ENCODE measurements at regions not wholly inside any gene's neighbourhood (a gene's known extent, or its start where the extent isn't known, plus 50 kb on each side); places are given as distances from the start of the nearest gene placed in this dataset.

GRCh38 chr6:15800841-15801617 lies 138.2 kb upstream of the DTNBP1 start:
- Histone ChIP-seq H3K4me3 (ENCODE audit: low read depth in 1 of 2, low read length in 2 of 2) (no peak overlapping the region), H3K27ac (ENCODE audit: low read length) (no peak overlapping the region), H3K27me3 (ENCODE audit: low read depth, low read length) (no peaks in the 10 kb centered on the region), H3K36me3 (ENCODE audit: control insufficient read depth in 1 of 2, insufficient read depth in 2 of 2, low read length in 2 of 2) (no peaks in the 10 kb centered on the region), H3K4me1 (ENCODE audit: control insufficient read depth in 1 of 2, insufficient read depth in 2 of 2, low read length in 2 of 2) (no peaks in the 10 kb centered on the region), H3K9me3 (ENCODE audit: control insufficient read depth in 1 of 2, low read length in 2 of 2) (peaks cover 0 to 6% of the 10 kb centered on the region in 2 donors)

- Histone ChIP-seq H3K4me1 (ENCODE audit: control insufficient read depth in 1 of 2, insufficient read depth in 2 of 2, low read length in 2 of 2) (no peaks in the 10 kb centered on the region), H3K27ac (ENCODE audit: low read length) (no peak overlapping the region), H3K4me3 (ENCODE audit: low read depth in 1 of 2, low read length in 2 of 2) (no peak overlapping the region), H3K27me3 (ENCODE audit: low read depth, low read length) (no peaks in the 10 kb centered on the region), H3K36me3 (ENCODE audit: control insufficient read depth in 1 of 2, insufficient read depth in 2 of 2, low read length in 2 of 2) (no peaks in the 10 kb centered on the region), H3K9me3 (ENCODE audit: control insufficient read depth in 1 of 2, low read length in 2 of 2) (peaks cover 0 to 6% of the 10 kb centered on the region in 2 donors)
These were observed 135.9 kb upstream of the DTNBP1 start for GRCh38 chr6:15798533-15799255.

DNA sequence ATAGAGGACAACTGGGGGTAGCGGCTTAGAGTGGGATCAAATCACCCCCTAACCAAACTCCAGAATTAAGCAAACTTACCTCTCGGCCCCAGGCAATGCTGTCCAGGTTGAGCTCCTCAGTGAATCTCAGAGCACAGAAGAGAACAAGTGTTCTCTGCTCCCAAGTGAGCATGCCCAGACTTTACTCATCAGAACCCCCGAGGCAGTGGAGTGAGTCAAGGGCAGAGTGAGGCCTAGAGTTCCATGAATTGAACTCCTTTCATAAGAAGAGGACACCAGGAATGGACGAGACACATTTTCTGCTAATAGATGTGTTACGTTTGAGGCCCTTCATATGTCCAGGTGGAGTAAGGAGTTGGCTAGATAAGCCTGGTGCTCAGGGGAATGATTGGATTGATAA lies 134.0 kb upstream of the DTNBP1 start:
- Histone ChIP-seq H3K27ac (ENCODE audit: low read length) (no peak overlapping the region), H3K9me3 (ENCODE audit: control insufficient read depth in 1 of 2, low read length in 2 of 2) (peaks cover 0 to 6% of the 10 kb centered on the region in 2 donors), H3K4me3 (ENCODE audit: low read depth in 1 of 2, low read length in 2 of 2) (no peak overlapping the region), H3K4me1 (ENCODE audit: control insufficient read depth in 1 of 2, insufficient read depth in 2 of 2, low read length in 2 of 2) (no peaks in the 10 kb centered on the region), H3K27me3 (ENCODE audit: low read depth, low read length) (no peaks in the 10 kb centered on the region), H3K36me3 (ENCODE audit: control insufficient read depth in 1 of 2, insufficient read depth in 2 of 2, low read length in 2 of 2) (no peaks in the 10 kb centered on the region)

GRCh38 chr6:15796130-15796771 lies 133.4 kb upstream of the DTNBP1 start:
- Histone ChIP-seq H3K4me3 (ENCODE audit: low read depth in 1 of 2, low read length in 2 of 2) (no peak overlapping the region), H3K9me3 (ENCODE audit: control insufficient read depth in 1 of 2, low read length in 2 of 2) (peaks cover 0 to 6% of the 10 kb centered on the region in 2 donors), H3K27ac (ENCODE audit: low read length) (no peak overlapping the region), H3K27me3 (ENCODE audit: low read depth, low read length) (no peaks in the 10 kb centered on the region), H3K36me3 (ENCODE audit: control insufficient read depth in 1 of 2, insufficient read depth in 2 of 2, low read length in 2 of 2) (no peaks in the 10 kb centered on the region), H3K4me1 (ENCODE audit: control insufficient read depth in 1 of 2, insufficient read depth in 2 of 2, low read length in 2 of 2) (no peaks in the 10 kb centered on the region)

- Histone ChIP-seq H3K4me3 (ENCODE audit: low read depth in 1 of 2, low read length in 2 of 2) (no peak overlapping the region), H3K9me3 (ENCODE audit: control insufficient read depth in 1 of 2, low read length in 2 of 2) (peaks cover 0 to 6% of the 10 kb centered on the region in 2 donors), H3K27ac (ENCODE audit: low read length) (no peak overlapping the region), H3K4me1 (ENCODE audit: control insufficient read depth in 1 of 2, insufficient read depth in 2 of 2, low read length in 2 of 2) (no peaks in the 10 kb centered on the region), H3K27me3 (ENCODE audit: low read depth, low read length) (no peaks in the 10 kb centered on the region), H3K36me3 (ENCODE audit: control insufficient read depth in 1 of 2, insufficient read depth in 2 of 2, low read length in 2 of 2) (no peaks in the 10 kb centered on the region)
These were observed 131.0 kb upstream of the DTNBP1 start for GRCh38 chr6:15793826-15794225.

DNA sequence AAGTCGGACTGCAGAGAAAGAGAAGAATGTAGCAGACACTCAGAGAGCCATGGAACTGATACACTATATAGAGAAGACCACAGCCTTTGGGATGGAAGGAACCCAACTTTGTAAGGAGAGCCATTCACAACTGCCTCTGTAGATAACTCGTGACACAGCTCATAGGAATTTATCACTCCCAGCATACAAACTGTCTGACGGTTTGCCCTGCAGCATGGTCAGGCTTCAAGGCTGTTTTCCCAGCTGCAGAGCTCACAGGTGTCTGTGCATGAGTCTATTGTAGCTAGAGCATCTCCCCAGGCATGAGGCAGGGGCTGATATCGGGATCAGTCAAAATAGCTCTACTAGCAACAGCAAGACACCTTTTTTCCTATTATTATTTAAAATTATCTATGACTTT lies 130.5 kb upstream of the DTNBP1 start:
- Histone ChIP-seq H3K9me3 (ENCODE audit: control insufficient read depth in 1 of 2, low read length in 2 of 2) (peaks cover 0 to 6% of the 10 kb centered on the region in 2 donors), H3K27ac (ENCODE audit: low read length) (no peak overlapping the region), H3K4me3 (ENCODE audit: low read depth in 1 of 2, low read length in 2 of 2) (no peak overlapping the region), H3K4me1 (ENCODE audit: control insufficient read depth in 1 of 2, insufficient read depth in 2 of 2, low read length in 2 of 2) (no peaks in the 10 kb centered on the region), H3K27me3 (ENCODE audit: low read depth, low read length) (no peaks in the 10 kb centered on the region), H3K36me3 (ENCODE audit: control insufficient read depth in 1 of 2, insufficient read depth in 2 of 2, low read length in 2 of 2) (no peaks in the 10 kb centered on the region)

- H3K27ac ChIP-seq (ENCODE audit: low read length), result no peak overlapping the region
- H3K36me3 ChIP-seq (ENCODE audit: control insufficient read depth in 1 of 2, insufficient read depth in 2 of 2, low read length in 2 of 2), result no peaks in the 10 kb centered on the region
- H3K4me1 ChIP-seq (ENCODE audit: control insufficient read depth in 1 of 2, insufficient read depth in 2 of 2, low read length in 2 of 2), result no peaks in the 10 kb centered on the region
- H3K27me3 ChIP-seq (ENCODE audit: low read depth, low read length), result no peaks in the 10 kb centered on the region
- peaks cover 0 to 4% of the 10 kb centered on the region in 2 donors for H3K9me3 ChIP-seq (ENCODE audit: control insufficient read depth in 1 of 2, low read length in 2 of 2)
- H3K4me3 ChIP-seq (ENCODE audit: low read depth in 1 of 2, low read length in 2 of 2), result no peak overlapping the region
These were observed 130.0 kb upstream of the DTNBP1 start for GRCh38 chr6:15792842-15793241.

DNA sequence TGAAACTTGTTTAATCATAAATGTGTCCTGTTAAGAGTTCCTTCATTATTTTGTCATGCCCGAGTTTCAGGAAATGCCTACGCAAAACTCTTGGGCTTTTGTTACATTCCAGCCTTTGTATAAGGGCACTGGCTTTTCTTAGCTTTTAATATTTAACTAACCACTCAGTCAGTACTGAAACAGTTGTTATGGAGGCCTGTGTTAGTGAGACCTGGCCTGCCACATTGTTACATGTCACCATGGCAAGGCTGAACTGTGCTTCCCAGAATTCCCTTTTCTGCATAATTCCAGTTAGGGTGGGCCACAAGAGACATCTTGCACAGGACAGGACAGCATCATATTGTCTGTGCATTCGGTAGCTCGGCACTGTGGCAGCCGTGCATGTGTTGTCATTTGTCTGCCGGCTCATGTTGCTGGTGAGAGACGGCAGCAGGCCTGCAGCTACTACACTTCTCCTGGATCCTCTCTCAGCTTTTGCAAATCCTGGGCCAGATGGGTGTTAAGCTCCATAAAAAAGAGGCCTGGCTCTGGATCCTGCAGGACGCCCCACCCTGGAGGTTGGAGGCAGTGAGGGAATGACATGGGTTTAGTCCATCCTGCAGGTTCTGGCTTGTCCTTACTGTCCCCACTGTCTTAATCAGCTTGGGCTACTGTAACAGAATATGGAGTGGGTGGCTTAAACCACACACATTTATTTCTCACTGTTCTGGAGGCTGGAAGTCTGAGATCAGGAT lies 128.8 kb upstream of the DTNBP1 start:
- Histone ChIP-seq H3K9me3 (ENCODE audit: control insufficient read depth in 1 of 2, low read length in 2 of 2) (no peaks in the 10 kb centered on the region), H3K4me3 (ENCODE audit: low read depth in 1 of 2, low read length in 2 of 2) (no peak overlapping the region), H3K27ac (ENCODE audit: low read length) (no peak overlapping the region), H3K36me3 (ENCODE audit: control insufficient read depth in 1 of 2, insufficient read depth in 2 of 2, low read length in 2 of 2) (no peaks in the 10 kb centered on the region), H3K4me1 (ENCODE audit: control insufficient read depth in 1 of 2, insufficient read depth in 2 of 2, low read length in 2 of 2) (no peaks in the 10 kb centered on the region), H3K27me3 (ENCODE audit: low read depth, low read length) (no peaks in the 10 kb centered on the region)

- Histone ChIP-seq H3K27me3 (ENCODE audit: low read depth, low read length) (no peaks in the 10 kb centered on the region), H3K4me3 (ENCODE audit: low read depth in 1 of 2, low read length in 2 of 2) (no peak overlapping the region), H3K4me1 (ENCODE audit: control insufficient read depth in 1 of 2, insufficient read depth in 2 of 2, low read length in 2 of 2) (no peaks in the 10 kb centered on the region), H3K36me3 (ENCODE audit: control insufficient read depth in 1 of 2, insufficient read depth in 2 of 2, low read length in 2 of 2) (no peaks in the 10 kb centered on the region), H3K9me3 (ENCODE audit: control insufficient read depth in 1 of 2, low read length in 2 of 2) (no peaks in the 10 kb centered on the region), H3K27ac (ENCODE audit: low read length) (no peak overlapping the region)
These were observed 127.3 kb upstream of the DTNBP1 start for GRCh38 chr6:15790116-15790515.

- no peaks in the 10 kb centered on the region for H3K9me3 ChIP-seq (ENCODE audit: control insufficient read depth in 1 of 2, low read length in 2 of 2)
- no peaks in the 10 kb centered on the region for H3K27me3 ChIP-seq (ENCODE audit: low read depth, low read length)
- no peak overlapping the region for H3K4me3 ChIP-seq (ENCODE audit: low read depth in 1 of 2, low read length in 2 of 2)
- no peaks in the 10 kb centered on the region for H3K36me3 ChIP-seq (ENCODE audit: control insufficient read depth in 1 of 2, insufficient read depth in 2 of 2, low read length in 2 of 2)
- no peak overlapping the region for H3K27ac ChIP-seq (ENCODE audit: low read length)
- no peaks in the 10 kb centered on the region for H3K4me1 ChIP-seq (ENCODE audit: control insufficient read depth in 1 of 2, insufficient read depth in 2 of 2, low read length in 2 of 2)
These were observed 124.0 kb upstream of the DTNBP1 start for GRCh38 chr6:15786846-15787245.

DNA sequence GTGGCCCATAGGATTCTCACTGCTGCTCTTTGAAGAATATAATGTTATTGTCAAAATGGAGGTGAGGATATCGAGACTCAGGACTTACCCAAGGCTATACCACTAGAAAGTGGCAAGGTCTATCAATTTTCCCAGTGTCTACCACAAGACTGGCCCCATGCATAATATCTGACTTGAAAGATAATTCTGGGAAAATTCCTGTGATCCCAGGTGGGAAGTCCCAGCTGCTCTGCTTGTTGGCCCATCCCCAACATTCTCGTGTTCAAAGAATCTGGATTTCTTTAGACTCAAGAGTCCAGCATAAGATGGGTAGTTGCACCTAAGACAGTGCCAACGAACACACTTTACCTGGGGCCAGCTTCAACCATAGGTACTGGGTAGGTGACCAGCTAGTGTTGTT lies 120.7 kb upstream of the DTNBP1 start:
- Histone ChIP-seq H3K27ac (ENCODE audit: low read length) (no peak overlapping the region), H3K4me1 (ENCODE audit: control insufficient read depth in 1 of 2, insufficient read depth in 2 of 2, low read length in 2 of 2) (no peaks in the 10 kb centered on the region), H3K4me3 (ENCODE audit: low read depth in 1 of 2, low read length in 2 of 2) (no peak overlapping the region), H3K36me3 (ENCODE audit: control insufficient read depth in 1 of 2, insufficient read depth in 2 of 2, low read length in 2 of 2) (no peaks in the 10 kb centered on the region), H3K27me3 (ENCODE audit: low read depth, low read length) (no peaks in the 10 kb centered on the region), H3K9me3 (ENCODE audit: control insufficient read depth in 1 of 2, low read length in 2 of 2) (no peaks in the 10 kb centered on the region)
